ENCODE measurements at regions not wholly inside any gene's neighbourhood (a gene's known extent, or its start where the extent isn't known, plus 50 kb on each side); places are given as distances from the start of the nearest gene placed in this dataset.

DNA sequence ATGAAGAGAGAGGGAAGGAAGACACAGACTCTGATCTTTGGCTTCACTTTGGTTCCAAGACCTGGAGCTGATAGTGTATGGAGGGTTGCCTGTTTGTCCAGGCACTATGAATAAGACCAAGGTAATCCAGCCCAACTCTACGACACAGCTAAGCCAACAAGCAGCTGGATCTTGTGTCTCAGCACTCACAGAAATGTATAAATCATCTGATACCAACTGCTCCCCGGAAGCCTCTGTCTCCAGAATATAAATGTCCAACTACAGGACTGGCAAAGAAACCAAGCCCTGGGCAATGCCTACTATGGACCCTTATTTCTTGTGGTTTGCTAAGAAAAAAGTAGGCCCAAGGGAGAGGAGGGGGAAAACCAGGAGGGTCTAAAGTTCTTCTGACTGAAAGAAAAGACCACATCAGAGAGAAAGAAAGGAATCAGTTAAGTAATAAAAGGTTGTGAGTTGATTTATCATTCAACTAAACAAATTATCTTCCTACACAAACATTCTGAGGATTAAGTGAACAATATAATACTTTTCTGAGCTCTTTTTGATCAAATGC lies 204.0 kb downstream of the DAD1 start:
- Histone ChIP-seq H3K4me3 (no peak overlapping the region), H3K27ac (no peak overlapping the region)
- TF ChIP-seq, protein P1, sequence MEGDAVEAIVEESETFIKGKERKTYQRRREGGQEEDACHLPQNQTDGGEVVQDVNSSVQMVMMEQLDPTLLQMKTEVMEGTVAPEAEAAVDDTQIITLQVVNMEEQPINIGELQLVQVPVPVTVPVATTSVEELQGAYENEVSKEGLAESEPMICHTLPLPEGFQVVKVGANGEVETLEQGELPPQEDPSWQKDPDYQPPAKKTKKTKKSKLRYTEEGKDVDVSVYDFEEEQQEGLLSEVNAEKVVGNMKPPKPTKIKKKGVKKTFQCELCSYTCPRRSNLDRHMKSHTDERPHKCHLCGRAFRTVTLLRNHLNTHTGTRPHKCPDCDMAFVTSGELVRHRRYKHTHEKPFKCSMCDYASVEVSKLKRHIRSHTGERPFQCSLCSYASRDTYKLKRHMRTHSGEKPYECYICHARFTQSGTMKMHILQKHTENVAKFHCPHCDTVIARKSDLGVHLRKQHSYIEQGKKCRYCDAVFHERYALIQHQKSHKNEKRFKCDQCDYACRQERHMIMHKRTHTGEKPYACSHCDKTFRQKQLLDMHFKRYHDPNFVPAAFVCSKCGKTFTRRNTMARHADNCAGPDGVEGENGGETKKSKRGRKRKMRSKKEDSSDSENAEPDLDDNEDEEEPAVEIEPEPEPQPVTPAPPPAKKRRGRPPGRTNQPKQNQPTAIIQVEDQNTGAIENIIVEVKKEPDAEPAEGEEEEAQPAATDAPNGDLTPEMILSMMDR (IDR thresholded peaks at IDR 0.05) = no peak
- no peak for DNase-seq (ENCODE audit: low spot score)

- TF ChIP-seq, protein P1 (IDR thresholded peaks at IDR 0.05) = no peak
- no peak overlapping the region for H3K27ac ChIP-seq
- H3K4me3 ChIP-seq = no peak overlapping the region
- no peak for DNase-seq (ENCODE audit: low spot score)
These were observed 204.9 kb downstream of the DAD1 start for GRCh38 chr14:22384167-22384549.

DNA sequence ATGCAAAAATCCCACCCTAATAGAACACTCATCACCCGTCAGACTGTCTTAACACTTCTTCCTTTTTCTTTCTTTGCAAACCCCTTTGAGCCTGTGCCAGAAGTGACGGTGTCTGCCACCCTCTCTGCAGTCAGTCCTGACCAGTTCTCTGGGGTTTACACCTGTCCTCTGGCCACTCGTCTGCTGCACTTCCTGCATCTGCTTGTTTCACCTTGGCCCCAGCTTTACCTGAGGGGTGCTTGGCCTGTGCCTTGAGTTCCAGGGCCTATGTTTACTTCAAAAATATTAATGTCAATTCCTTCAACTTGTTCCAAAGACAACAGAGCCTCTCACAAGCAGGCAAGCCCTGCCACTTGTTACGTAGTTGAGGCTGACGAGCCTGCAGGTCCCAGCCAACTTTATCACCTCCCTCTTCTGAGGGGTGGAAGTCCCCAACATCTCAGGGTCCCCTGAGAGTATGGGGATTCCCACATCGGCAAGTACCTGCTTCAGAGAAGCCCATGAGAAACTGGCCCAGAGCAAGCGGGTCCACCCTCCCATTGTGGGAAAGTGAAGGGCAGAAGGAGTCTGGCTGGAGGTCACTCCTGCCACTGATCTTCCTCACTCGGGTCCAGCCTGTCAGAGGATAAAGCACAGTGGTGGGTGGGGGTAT lies 205.4 kb downstream of the DAD1 start:
- Histone ChIP-seq H3K27ac (no peak overlapping the region), H3K4me3 (no peak overlapping the region)
- TF ChIP-seq, protein P1 (IDR thresholded peaks at IDR 0.05) = no peak
- no peak for DNase-seq (ENCODE audit: low spot score)

DNA sequence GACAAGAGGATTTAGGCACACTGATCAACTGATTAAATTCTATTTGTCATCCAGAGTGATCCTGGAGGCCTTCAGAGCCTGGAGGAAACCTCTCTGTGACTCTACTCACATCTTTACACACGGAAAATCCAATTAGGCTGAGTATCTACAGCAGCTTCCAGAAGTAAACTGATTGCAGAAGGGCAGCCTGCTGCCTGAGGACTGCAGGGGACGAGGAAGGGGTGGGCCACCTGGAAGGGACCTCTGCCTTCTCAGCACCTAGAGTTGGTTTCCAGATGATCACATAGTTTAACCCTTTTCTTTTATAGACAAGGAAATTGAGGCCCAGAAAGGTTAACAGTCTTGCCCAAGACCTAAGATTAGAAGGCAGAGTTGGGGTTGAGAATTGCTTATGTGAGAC lies 206.1 kb downstream of the DAD1 start:
- Histone ChIP-seq H3K27ac (no peak overlapping the region), H3K4me3 (no peak overlapping the region)
- no peak for DNase-seq (ENCODE audit: low spot score)
- TF ChIP-seq, protein P1 (IDR thresholded peaks at IDR 0.05) = no peak

- Histone ChIP-seq H3K4me3 (no peak overlapping the region), H3K27ac (no peak overlapping the region)
- no peak for DNase-seq (ENCODE audit: low spot score)
- TF ChIP-seq, protein P1 (IDR thresholded peaks at IDR 0.05) = no peak
These were observed 206.6 kb downstream of the DAD1 start for GRCh38 chr14:22382395-22382794.

GRCh38 chr14:22381766-22382165 lies 207.3 kb downstream of the DAD1 start:
- Histone ChIP-seq H3K4me3 (no peak overlapping the region), H3K27ac (no peak overlapping the region)
- TF ChIP-seq, protein P1 (IDR thresholded peaks at IDR 0.05) = no peak
- DNase-seq (ENCODE audit: low spot score) = no peak

GRCh38 chr14:22381408-22381760 lies 207.6 kb downstream of the DAD1 start:
- DNase-seq (ENCODE audit: low spot score) = no peak
- H3K4me3 ChIP-seq = no peak overlapping the region
- peak overlapping the region; percentile 40 to 82 for H3K27ac ChIP-seq
- TF ChIP-seq, protein P1 (IDR thresholded peaks at IDR 0.05) = no peak
